Right atrium auricular region (tissue), 2 donors: ENCODE measurements at regions not wholly inside any gene's neighbourhood (a gene's known extent, or its start where the extent isn't known, plus 50 kb on each side); places are given as distances from the start of the nearest gene placed in this dataset.
"Not testable (repeated sequence)": the region's sequence is repeated elsewhere in the genome, so short reads cannot be mapped to it uniquely, and the experiment has no call there.

Experiments
- DNase-seq: peaks from one replicate; pipeline ENCODE4 v3.0.0-alpha.2; 2019; ENCODE audit warnings: low spot score
- H3K27ac ChIP-seq, 2 donors: fragments of 200-600 bp; sonication (generic); 1 replicate in 1 of 2; 2 replicates in 1 of 2; pipeline ENCODE4 v1.5.1; 2016 to 2019
- H3K27me3 ChIP-seq, 2 donors: fragments of 200-600 bp; sonication (generic); one replicate each; pipeline versions ENCODE4 v1.5.1 to v1.6.0; 2017 to 2019
- H3K36me3 ChIP-seq: fragments of 200-600 bp; sonication (generic); one replicate; pipeline ENCODE4 v1.5.1; 2016
- H3K4me1 ChIP-seq, 2 donors: fragments of 200-600 bp; sonication (generic); one replicate each; pipeline versions ENCODE4 v1.5.1 to v1.6.0; 2017 to 2019
- H3K4me3 ChIP-seq, 2 donors: fragments of 200-600 bp; sonication (generic); 1 replicate in 1 of 2; 2 replicates in 1 of 2; pipeline ENCODE4 v1.5.1; 2017 to 2019; ENCODE audit warnings: mild to moderate bottlenecking in 1 of 2, moderate library complexity in 1 of 2
- H3K9me3 ChIP-seq, 2 donors: fragments of 200-600 bp; sonication (generic); one replicate each; pipeline ENCODE4 v1.5.1; 2019
- TF ChIP-seq, protein P1 (sequence below), 2 donors: fragments of 200-600 bp; sonication (generic); IDR thresholded peaks; one replicate each; pipeline ENCODE4 v1.5.1; 2019; ENCODE audit warnings: antibody characterized with exemption in 2 of 2

DNA sequence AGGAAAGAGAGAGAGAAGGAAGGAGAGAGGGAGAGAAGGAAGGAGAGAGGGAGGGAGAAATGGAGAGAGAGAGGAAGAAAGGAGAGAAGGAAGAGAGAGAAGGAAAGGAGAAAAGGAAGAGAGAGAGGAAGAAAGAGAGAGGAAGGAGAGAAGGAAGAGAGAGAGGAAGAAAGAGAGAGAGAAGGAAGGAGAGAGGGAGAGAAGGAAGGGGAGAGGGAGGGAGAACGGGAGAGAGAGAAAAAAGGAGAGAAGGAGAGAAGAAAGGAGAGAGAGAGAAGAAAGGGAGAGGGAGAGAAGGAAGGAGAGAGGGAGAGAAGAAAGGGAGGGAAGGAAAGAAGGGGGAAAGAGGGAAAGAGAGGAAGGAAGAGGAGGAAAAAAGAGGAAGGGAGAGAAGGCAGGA lies 1070.7 kb downstream of the UQCRFS1 start:
- H3K36me3 ChIP-seq, result no peaks in the 10 kb centered on the region
- TF ChIP-seq, protein P1, sequence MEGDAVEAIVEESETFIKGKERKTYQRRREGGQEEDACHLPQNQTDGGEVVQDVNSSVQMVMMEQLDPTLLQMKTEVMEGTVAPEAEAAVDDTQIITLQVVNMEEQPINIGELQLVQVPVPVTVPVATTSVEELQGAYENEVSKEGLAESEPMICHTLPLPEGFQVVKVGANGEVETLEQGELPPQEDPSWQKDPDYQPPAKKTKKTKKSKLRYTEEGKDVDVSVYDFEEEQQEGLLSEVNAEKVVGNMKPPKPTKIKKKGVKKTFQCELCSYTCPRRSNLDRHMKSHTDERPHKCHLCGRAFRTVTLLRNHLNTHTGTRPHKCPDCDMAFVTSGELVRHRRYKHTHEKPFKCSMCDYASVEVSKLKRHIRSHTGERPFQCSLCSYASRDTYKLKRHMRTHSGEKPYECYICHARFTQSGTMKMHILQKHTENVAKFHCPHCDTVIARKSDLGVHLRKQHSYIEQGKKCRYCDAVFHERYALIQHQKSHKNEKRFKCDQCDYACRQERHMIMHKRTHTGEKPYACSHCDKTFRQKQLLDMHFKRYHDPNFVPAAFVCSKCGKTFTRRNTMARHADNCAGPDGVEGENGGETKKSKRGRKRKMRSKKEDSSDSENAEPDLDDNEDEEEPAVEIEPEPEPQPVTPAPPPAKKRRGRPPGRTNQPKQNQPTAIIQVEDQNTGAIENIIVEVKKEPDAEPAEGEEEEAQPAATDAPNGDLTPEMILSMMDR (IDR thresholded peaks at IDR 0.05), result no peak
- no peak for DNase-seq
- no peaks in the 10 kb centered on the region for H3K27me3 ChIP-seq
- no peaks in the 10 kb centered on the region for H3K9me3 ChIP-seq
- no peaks in the 10 kb centered on the region for H3K4me1 ChIP-seq
- H3K4me3 ChIP-seq, result no peak overlapping the region
- no peak overlapping the region for H3K27ac ChIP-seq

DNA sequence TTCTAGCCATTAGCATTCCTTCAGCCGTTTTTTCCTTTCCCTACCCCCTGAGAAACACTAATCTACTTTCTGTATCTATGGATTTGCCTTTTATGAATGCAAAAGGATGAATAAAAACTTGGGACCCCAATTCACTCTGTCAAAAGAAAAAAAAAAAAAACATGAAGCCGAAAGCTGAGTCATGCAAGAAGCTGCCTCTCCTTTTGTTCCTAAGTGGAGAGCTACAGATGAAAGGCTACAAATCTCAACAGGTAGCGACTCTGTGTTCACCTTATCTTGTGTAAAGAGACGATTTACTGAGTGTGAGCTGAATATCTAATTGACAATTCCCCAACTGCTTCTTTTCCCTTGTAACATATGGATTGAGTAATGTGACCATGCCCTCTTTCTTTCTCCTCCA lies 1072.8 kb downstream of the UQCRFS1 start:
- Histone ChIP-seq H3K27ac (no peak overlapping the region), H3K27me3 (no peaks in the 10 kb centered on the region), H3K36me3 (no peaks in the 10 kb centered on the region), H3K9me3 (no peaks in the 10 kb centered on the region), H3K4me1 (no peaks in the 10 kb centered on the region), H3K4me3 (no peak overlapping the region)
- TF ChIP-seq, protein P1 (IDR thresholded peaks at IDR 0.05), result no peak
- no peak for DNase-seq

- Histone ChIP-seq H3K4me1 (no peaks in the 10 kb centered on the region), H3K9me3 (no peaks in the 10 kb centered on the region), H3K36me3 (no peaks in the 10 kb centered on the region), H3K27ac (no peak overlapping the region), H3K4me3 (no peak overlapping the region), H3K27me3 (no peaks in the 10 kb centered on the region)
- no peak for DNase-seq
- TF ChIP-seq, protein P1 (IDR thresholded peaks at IDR 0.05), result no peak
Observed at GRCh38 chr19:28137772-28138171, 1075.2 kb downstream of the UQCRFS1 start.

DNA sequence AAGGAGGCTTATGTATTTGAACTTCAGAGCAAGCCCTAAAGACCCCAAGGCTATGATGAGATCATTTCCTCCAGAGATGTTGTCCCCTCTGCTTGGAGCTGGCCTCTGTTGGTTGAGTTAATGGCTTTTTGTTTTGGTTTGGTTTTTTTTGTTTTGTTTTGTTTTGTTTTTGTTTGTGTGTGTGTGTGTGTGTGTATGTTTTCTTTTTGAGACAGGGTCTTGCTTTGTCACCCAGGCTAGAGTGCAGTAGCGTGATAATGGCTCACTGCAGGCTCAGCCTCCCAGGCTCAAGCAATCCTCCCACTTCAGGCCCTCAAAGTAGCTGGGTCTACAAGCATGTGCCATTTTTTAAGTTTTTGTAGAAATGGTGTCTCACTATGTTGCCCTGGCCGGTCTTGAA lies 1076.2 kb downstream of the UQCRFS1 start:
- H3K36me3 ChIP-seq, result no peaks in the 10 kb centered on the region
- no peaks in the 10 kb centered on the region for H3K9me3 ChIP-seq
- TF ChIP-seq, protein P1 (IDR thresholded peaks at IDR 0.05), result no peak
- no peaks in the 10 kb centered on the region for H3K4me1 ChIP-seq
- no peak for DNase-seq
- no peak overlapping the region for H3K4me3 ChIP-seq
- no peaks in the 10 kb centered on the region for H3K27me3 ChIP-seq
- H3K27ac ChIP-seq, result no peak overlapping the region

GRCh38 chr19:28135825-28136224 lies 1077.1 kb downstream of the UQCRFS1 start:
- Histone ChIP-seq H3K36me3 (no peaks in the 10 kb centered on the region), H3K27ac (no peak overlapping the region), H3K9me3 (no peaks in the 10 kb centered on the region), H3K27me3 (no peaks in the 10 kb centered on the region), H3K4me3 (no peak overlapping the region), H3K4me1 (no peaks in the 10 kb centered on the region)
- TF ChIP-seq, protein P1 (IDR thresholded peaks at IDR 0.05), result no peak
- DNase-seq, result no peak

DNA sequence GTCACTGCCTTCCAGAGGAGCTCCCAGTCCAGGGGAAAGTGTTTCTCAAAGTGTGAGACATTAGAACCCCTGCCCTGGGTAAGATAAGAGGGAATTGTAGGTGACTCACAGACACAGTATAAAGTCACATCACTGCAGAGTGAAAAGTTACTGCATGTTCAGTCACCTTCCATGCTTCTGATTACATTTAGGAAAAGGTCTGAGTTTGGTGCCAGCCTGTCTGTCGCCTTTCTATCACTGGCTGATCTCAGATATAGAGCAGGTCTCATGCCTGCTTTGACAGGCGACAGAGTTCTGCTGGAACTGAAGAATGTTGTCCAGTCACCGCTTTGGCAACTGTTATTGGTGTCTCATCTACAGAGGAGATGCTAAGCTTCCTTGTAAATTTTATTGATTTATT lies 1078.6 kb downstream of the UQCRFS1 start:
- TF ChIP-seq, protein P1 (IDR thresholded peaks at IDR 0.05), result no peak
- no peaks in the 10 kb centered on the region for H3K36me3 ChIP-seq
- DNase-seq, result no peak
- no peaks in the 10 kb centered on the region for H3K9me3 ChIP-seq
- no peaks in the 10 kb centered on the region for H3K27me3 ChIP-seq
- H3K4me3 ChIP-seq, result no peak overlapping the region
- no peak overlapping the region for H3K27ac ChIP-seq
- H3K4me1 ChIP-seq, result no peaks in the 10 kb centered on the region

DNA sequence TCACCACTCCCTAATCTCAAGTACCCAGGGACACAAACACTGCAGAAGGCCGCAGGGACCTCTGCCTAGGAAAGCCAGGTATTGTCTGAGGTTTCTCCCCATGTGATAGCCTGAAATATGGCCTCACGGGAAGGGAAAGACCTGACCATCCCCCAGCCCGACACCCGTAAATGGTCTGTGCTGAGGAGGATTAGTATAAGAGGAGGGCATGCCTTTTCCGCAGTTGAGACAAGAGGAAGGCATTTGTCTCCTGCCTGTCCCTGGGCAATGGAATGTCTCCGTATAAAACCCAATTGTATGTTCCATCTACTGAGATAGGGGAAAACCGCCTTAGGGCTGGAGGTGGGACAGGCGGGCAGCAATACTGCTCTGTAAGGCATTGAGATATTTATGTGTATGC lies 1082.1 kb downstream of the UQCRFS1 start:
- not testable (repeated sequence) for H3K27me3 ChIP-seq, H3K36me3 ChIP-seq, H3K4me3 ChIP-seq, H3K4me1 ChIP-seq, H3K9me3 ChIP-seq, H3K27ac ChIP-seq, DNase-seq
